Hepatocyte (in vitro differentiated cells): ENCODE measurements at regions not wholly inside any gene's neighbourhood (a gene's known extent, or its start where the extent isn't known, plus 50 kb on each side); places are given as distances from the start of the nearest gene placed in this dataset.
"Not testable (repeated sequence)": the region's sequence is repeated elsewhere in the genome, so short reads cannot be mapped to it uniquely, and the experiment has no call there.

ENCODE experiments used
- DNase-seq: peaks from one replicate; pipeline ENCODE4 v3.0.0-alpha.2; 2016; ENCODE audit warnings: low spot score
- H2AFZ ChIP-seq: fragments of 200-600 bp; sonication (generic); 2 replicates; pipeline ENCODE4 v1.6.0; 2016; ENCODE audit warnings: antibody characterized with exemption, mild to moderate bottlenecking
- H3K27ac ChIP-seq: fragments of 200-600 bp; sonication (generic); 2 replicates; pipeline ENCODE4 v1.5.1; 2016; ENCODE audit warnings: mild to moderate bottlenecking
- H3K27me3 ChIP-seq: fragments of 200-600 bp; sonication (generic); 2 replicates; pipeline ENCODE4 v1.6.1; 2016
- H3K36me3 ChIP-seq: fragments of 200-600 bp; sonication (generic); replicated peaks from 2 replicates; pipeline ENCODE4 v1.5.1; 2016; ENCODE audit warnings: low read depth; ENCODE audit not compliant: insufficient read depth
- H3K4me1 ChIP-seq: fragments of 200-600 bp; sonication (generic); 2 replicates; pipeline ENCODE4 v1.5.1; 2016; ENCODE audit warnings: mild to moderate bottlenecking, moderate library complexity; ENCODE audit not compliant: insufficient read depth
- H3K4me2 ChIP-seq: fragments of 200-600 bp; sonication (generic); 2 replicates; pipeline ENCODE4 v1.6.0; 2016
- H3K4me3 ChIP-seq: fragments of 200-600 bp; sonication (generic); 2 replicates; pipeline ENCODE4 v1.5.1; 2016; ENCODE audit warnings: mild to moderate bottlenecking
- H3K79me2 ChIP-seq: fragments of 200-600 bp; sonication (generic); 2 replicates; pipeline ENCODE4 v1.6.0; 2017; ENCODE audit warnings: mild to moderate bottlenecking
- H3K9me2 ChIP-seq: fragments of 200-600 bp; sonication (generic); replicated peaks from 2 replicates; pipeline ENCODE4 v1.6.0; 2017; ENCODE audit warnings: mild to moderate bottlenecking; ENCODE audit not compliant: insufficient read depth
- H3K9me3 ChIP-seq: fragments of 200-600 bp; sonication (generic); 2 replicates; pipeline ENCODE4 v1.5.1; 2016; ENCODE audit warnings: low read depth, mild to moderate bottlenecking
- H4K20me1 ChIP-seq: fragments of 200-600 bp; sonication (generic); 2 replicates; pipeline ENCODE4 v1.6.0; 2016; ENCODE audit warnings: mild to moderate bottlenecking; ENCODE audit not compliant: insufficient read depth, poor library complexity, severe bottlenecking
- EZH2 ChIP-seq: fragments of 200-600 bp; sonication (generic); IDR thresholded peaks from 2 replicates; pipeline ENCODE4 v1.6.1; 2016; ENCODE audit warnings: antibody characterized with exemption, mild to moderate bottlenecking, borderline replicate concordance
- EZH2phosphoT487 ChIP-seq: fragments of 200-600 bp; sonication (generic); IDR thresholded peaks from one replicate; pipeline ENCODE4 v1.6.1; 2018; ENCODE audit warnings: antibody characterized with exemption, mild to moderate bottlenecking, low read depth, moderate library complexity; ENCODE audit not compliant: unreplicated experiment, severe bottlenecking
- WGBS: methylation state at CpG from one replicate; pipeline ENCODE4 v1.1.6; 2016; ENCODE audit warnings: low lambda C conversion rate; ENCODE audit errors: missing lambda C conversion rate; 5-methylcytosine and 5-hydroxymethylcytosine counted together
- TF ChIP-seq, protein P1 (sequence below): fragments of 200-600 bp; sonication (generic); IDR thresholded peaks from 2 replicates; pipeline ENCODE4 v1.5.1; 2016; ENCODE audit warnings: antibody characterized with exemption, mild to moderate bottlenecking; ENCODE audit not compliant: poor library complexity

GRCh38 chr9:19903076-19903475, 114.2 kb upstream of the SLC24A2 start:
- no peak overlapping the region for H3K27ac ChIP-seq
- no peak overlapping the region for H3K4me2 ChIP-seq
- H2AFZ ChIP-seq: no peak overlapping the region
- H4K20me1 ChIP-seq: no peaks in the 10 kb centered on the region
- no peak overlapping the region for H3K4me3 ChIP-seq
- no peaks in the 10 kb centered on the region for H3K9me3 ChIP-seq
- no peak for DNase-seq
- H3K36me3 ChIP-seq: no peaks in the 10 kb centered on the region
- H3K4me1 ChIP-seq: no peaks in the 10 kb centered on the region
- H3K9me2 ChIP-seq: no peaks in the 10 kb centered on the region
- TF ChIP-seq EZH2phosphoT487 (no peak), EZH2 (no peak)
- TF ChIP-seq, protein P1, sequence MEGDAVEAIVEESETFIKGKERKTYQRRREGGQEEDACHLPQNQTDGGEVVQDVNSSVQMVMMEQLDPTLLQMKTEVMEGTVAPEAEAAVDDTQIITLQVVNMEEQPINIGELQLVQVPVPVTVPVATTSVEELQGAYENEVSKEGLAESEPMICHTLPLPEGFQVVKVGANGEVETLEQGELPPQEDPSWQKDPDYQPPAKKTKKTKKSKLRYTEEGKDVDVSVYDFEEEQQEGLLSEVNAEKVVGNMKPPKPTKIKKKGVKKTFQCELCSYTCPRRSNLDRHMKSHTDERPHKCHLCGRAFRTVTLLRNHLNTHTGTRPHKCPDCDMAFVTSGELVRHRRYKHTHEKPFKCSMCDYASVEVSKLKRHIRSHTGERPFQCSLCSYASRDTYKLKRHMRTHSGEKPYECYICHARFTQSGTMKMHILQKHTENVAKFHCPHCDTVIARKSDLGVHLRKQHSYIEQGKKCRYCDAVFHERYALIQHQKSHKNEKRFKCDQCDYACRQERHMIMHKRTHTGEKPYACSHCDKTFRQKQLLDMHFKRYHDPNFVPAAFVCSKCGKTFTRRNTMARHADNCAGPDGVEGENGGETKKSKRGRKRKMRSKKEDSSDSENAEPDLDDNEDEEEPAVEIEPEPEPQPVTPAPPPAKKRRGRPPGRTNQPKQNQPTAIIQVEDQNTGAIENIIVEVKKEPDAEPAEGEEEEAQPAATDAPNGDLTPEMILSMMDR: no peak
- H3K27me3 ChIP-seq: no peaks in the 10 kb centered on the region
- H3K79me2 ChIP-seq: no peaks in the 10 kb centered on the region
- 54% methylated on average over 5 of the region's 5 CpGs for WGBS

- WGBS: 90% methylated on average over 3 of the region's 3 CpGs
Measured at GRCh38 chr9:19901586-19901985, 112.7 kb upstream of the SLC24A2 start.

GRCh38 chr9:19896161-19896560, 107.3 kb upstream of the SLC24A2 start:
- Histone ChIP-seq H3K9me2 (no peaks in the 10 kb centered on the region), H3K36me3 (no peaks in the 10 kb centered on the region), H2AFZ (no peak overlapping the region), H3K4me1 (no peaks in the 10 kb centered on the region), H3K4me2 (no peak overlapping the region), H3K27ac (no peak overlapping the region), H3K9me3 (no peaks in the 10 kb centered on the region), H3K4me3 (no peak overlapping the region), H3K27me3 (no peaks in the 10 kb centered on the region), H3K79me2 (no peaks in the 10 kb centered on the region), H4K20me1 (no peaks in the 10 kb centered on the region)
- TF ChIP-seq EZH2 (no peak), EZH2phosphoT487 (no peak)
- TF ChIP-seq, protein P1: no peak
- DNase-seq: no peak
- WGBS: 89% methylated on average over 1 of the region's 1 CpG

More at GRCh38 chr9:19901586-19901985, 112.7 kb upstream of the SLC24A2 start:
- TF ChIP-seq, protein P1: no peak
- TF ChIP-seq EZH2 (no peak), EZH2phosphoT487 (no peak)
- Histone ChIP-seq H4K20me1 (no peaks in the 10 kb centered on the region), H3K27ac (no peak overlapping the region), H3K27me3 (no peaks in the 10 kb centered on the region), H3K79me2 (no peaks in the 10 kb centered on the region), H2AFZ (no peak overlapping the region), H3K4me3 (no peak overlapping the region), H3K4me2 (no peak overlapping the region), H3K36me3 (no peaks in the 10 kb centered on the region), H3K9me2 (no peaks in the 10 kb centered on the region), H3K4me1 (no peaks in the 10 kb centered on the region), H3K9me3 (no peaks in the 10 kb centered on the region)
- no peak for DNase-seq

DNA sequence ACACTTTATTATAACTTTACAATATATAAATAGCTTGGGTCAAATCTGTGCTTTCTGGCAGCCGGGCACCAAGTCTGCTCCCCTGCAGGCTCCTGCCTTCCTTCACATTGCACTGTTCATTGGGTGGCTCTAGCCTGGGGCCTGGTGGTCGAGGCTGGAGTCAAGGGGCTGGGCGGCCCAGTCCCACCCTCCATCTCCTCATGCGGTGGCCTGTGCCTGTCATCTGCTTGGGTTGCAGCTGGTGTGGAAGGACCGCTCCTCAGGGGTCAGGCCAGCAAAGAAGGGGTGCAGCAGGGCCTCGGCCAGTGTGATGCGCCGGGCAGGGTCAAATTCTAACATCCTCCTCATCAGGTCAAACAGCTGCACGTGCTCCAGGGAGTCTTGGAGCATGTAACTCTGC, 106.7 kb upstream of the SLC24A2 start:
- not testable (repeated sequence) for H4K20me1 ChIP-seq, H3K79me2 ChIP-seq, H3K4me1 ChIP-seq, H3K4me2 ChIP-seq, H2AFZ ChIP-seq, H3K36me3 ChIP-seq, H3K9me3 ChIP-seq, H3K27me3 ChIP-seq, H3K27ac ChIP-seq, H3K4me3 ChIP-seq, DNase-seq, H3K9me2 ChIP-seq
- 91% methylated on average over 9 of the region's 9 CpGs for WGBS
